ENCODE measurements at regions not wholly inside any gene's neighbourhood (a gene's known extent, or its start where the extent isn't known, plus 50 kb on each side); places are given as distances from the start of the nearest gene placed in this dataset.

DNA sequence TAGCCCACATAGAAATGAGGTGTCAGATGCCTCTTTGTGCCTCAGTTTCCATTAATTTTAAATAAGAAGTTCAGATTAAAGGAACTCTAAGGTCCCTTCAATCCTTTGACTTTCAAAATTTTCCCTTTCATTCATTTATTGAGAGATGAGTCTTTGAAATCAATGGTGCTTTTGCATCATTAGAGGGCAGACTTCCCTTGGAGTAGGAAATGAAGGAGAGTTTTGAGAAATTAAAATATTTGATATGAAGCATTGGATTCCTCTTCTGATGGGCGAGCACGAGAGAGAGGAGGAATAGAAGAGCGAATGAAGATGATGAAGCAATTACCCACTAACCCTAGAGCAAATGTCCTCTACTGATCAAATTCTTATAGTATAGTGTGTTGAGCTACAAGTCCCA is 105.7 kb downstream of the EDN1 start:
- H3K27ac Mint-ChIP-seq = no peak overlapping the region
- CTCF ChIA-PET = no interaction called here

GRCh38 chr6:12401200-12401599 is 111.0 kb downstream of the EDN1 start:
- CTCF ChIA-PET = no interaction called here
- no peak overlapping the region for H3K27ac Mint-ChIP-seq
- no peaks in the 10 kb centered on the region for H3K9me3 Mint-ChIP-seq
- DNase-seq = no peak
- peaks cover 8% of the 10 kb centered on the region for H3K27me3 Mint-ChIP-seq
- no peak overlapping the region for H3K4me3 Mint-ChIP-seq
- H3K36me3 Mint-ChIP-seq = no peaks in the 10 kb centered on the region
- H3K4me1 Mint-ChIP-seq = no peaks in the 10 kb centered on the region

More for the DNA sequence above, 105.7 kb downstream of the EDN1 start:
- no peak overlapping the region for H3K4me3 Mint-ChIP-seq
- H3K36me3 Mint-ChIP-seq = no peaks in the 10 kb centered on the region
- DNase-seq = no peak
- H3K9me3 Mint-ChIP-seq = no peaks in the 10 kb centered on the region
- peaks cover 5% of the 10 kb centered on the region for H3K27me3 Mint-ChIP-seq
- no peaks in the 10 kb centered on the region for H3K4me1 Mint-ChIP-seq

GRCh38 chr6:12403201-12403826 is 113.2 kb downstream of the EDN1 start:
- CTCF ChIA-PET = no interaction called here
- no peak overlapping the region for H3K4me3 Mint-ChIP-seq
- H3K36me3 Mint-ChIP-seq = no peaks in the 10 kb centered on the region
- no peak for DNase-seq
- no peak overlapping the region for H3K27ac Mint-ChIP-seq
- peaks cover 8% of the 10 kb centered on the region for H3K27me3 Mint-ChIP-seq
- H3K4me1 Mint-ChIP-seq = no peaks in the 10 kb centered on the region
- no peaks in the 10 kb centered on the region for H3K9me3 Mint-ChIP-seq

- no peak overlapping the region for H3K27ac Mint-ChIP-seq
- no peaks in the 10 kb centered on the region for H3K36me3 Mint-ChIP-seq
- H3K4me3 Mint-ChIP-seq = no peak overlapping the region
- no peak for DNase-seq
- H3K4me1 Mint-ChIP-seq = no peaks in the 10 kb centered on the region
- CTCF ChIA-PET = no interaction called here
- no peaks in the 10 kb centered on the region for H3K9me3 Mint-ChIP-seq
- H3K27me3 Mint-ChIP-seq = peaks cover 5% of the 10 kb centered on the region
Observed at GRCh38 chr6:12403947-12404647, 113.9 kb downstream of the EDN1 start.

DNA sequence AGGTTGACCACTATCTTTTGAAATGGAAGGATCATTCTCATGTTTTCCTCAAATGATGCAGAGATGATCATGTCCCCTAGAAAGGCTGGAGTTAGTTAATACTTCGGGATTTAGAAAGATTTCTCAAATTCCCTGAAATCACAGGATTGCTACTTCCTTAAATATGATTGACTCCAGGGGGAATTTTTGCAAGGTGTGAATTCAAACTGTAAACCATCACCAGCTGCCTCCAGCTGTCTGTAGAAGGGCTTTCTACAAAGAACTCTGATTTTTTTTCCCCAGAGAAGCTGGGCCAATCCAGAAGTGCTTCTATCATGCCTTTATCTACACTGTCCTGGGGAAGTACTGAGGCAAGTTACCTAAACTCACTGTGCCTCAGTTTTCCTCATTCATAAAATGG is 114.5 kb downstream of the EDN1 start:
- no peak for DNase-seq
- Mint-ChIP-seq H3K9me3 (no peaks in the 10 kb centered on the region), H3K27ac (no peak overlapping the region), H3K4me1 (no peaks in the 10 kb centered on the region), H3K27me3 (peaks cover 3% of the 10 kb centered on the region), H3K36me3 (no peaks in the 10 kb centered on the region), H3K4me3 (no peak overlapping the region)
- CTCF ChIA-PET = no interaction called here

DNA sequence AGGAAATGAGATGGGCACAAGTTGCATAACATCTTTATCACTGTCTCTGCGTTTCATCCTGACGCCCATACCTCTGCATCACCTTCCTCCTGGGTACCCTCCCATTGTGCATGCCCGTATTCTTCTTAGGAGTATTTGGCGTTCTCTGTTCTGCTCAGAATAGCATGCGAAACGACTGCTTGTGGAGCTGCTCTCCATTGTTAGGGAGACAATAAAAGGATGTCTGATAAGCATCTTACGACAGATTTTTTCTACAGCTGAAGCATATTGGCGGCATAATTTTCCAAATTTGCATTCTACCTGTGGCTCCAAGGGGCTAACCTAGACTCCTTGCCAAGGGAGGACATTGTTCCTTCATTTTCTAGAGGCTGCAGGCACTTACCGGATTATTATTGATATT is 118.6 kb downstream of the EDN1 start:
- Mint-ChIP-seq H3K36me3 (no peaks in the 10 kb centered on the region), H3K27ac (no peak overlapping the region), H3K4me3 (no peak overlapping the region), H3K9me3 (no peaks in the 10 kb centered on the region), H3K27me3 (peaks cover 3% of the 10 kb centered on the region), H3K4me1 (no peaks in the 10 kb centered on the region)
- no peak for DNase-seq
- CTCF ChIA-PET = no interaction called here

GRCh38 chr6:12410946-12411345 is 120.8 kb downstream of the EDN1 start:
- Mint-ChIP-seq H3K9me3 (no peaks in the 10 kb centered on the region), H3K36me3 (no peaks in the 10 kb centered on the region), H3K4me3 (no peak overlapping the region), H3K27ac (no peak overlapping the region), H3K4me1 (no peaks in the 10 kb centered on the region), H3K27me3 (no peaks in the 10 kb centered on the region)
- no peak for DNase-seq
- CTCF ChIA-PET = no interaction called here

DNA sequence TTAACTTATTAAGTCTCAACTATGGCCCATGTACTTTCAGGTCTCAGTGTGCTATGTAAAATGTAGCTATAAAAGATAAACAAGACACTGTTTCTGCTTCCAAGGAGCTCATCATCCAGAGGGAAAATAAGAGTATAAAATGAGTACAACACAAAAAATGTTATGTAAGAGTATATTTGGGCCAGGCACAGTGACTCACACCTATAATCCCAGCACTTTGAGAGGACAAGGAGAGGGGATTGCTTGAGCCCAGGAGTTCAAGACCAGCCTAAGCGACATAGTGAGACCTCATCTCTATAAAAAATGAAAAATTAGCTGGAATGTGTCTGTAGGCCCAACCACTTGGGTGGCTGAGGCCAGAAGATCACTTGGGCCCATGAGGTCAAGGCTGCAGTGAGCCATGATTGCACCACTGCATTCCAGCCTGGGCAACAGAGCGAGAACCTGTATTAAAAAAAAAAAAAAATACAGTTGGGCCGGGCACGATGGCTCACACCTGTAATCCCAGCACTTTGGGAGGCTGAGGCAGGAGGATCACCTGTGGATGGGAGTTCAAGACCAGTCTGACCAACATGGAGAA is 124.0 kb downstream of the EDN1 start:
- H3K36me3 Mint-ChIP-seq = no peaks in the 10 kb centered on the region
- no peak overlapping the region for H3K27ac Mint-ChIP-seq
- CTCF ChIA-PET = no interaction called here
- no peaks in the 10 kb centered on the region for H3K9me3 Mint-ChIP-seq
- H3K4me1 Mint-ChIP-seq = no peaks in the 10 kb centered on the region
- DNase-seq = no peak
- no peak overlapping the region for H3K4me3 Mint-ChIP-seq
- H3K27me3 Mint-ChIP-seq = no peaks in the 10 kb centered on the region

DNA sequence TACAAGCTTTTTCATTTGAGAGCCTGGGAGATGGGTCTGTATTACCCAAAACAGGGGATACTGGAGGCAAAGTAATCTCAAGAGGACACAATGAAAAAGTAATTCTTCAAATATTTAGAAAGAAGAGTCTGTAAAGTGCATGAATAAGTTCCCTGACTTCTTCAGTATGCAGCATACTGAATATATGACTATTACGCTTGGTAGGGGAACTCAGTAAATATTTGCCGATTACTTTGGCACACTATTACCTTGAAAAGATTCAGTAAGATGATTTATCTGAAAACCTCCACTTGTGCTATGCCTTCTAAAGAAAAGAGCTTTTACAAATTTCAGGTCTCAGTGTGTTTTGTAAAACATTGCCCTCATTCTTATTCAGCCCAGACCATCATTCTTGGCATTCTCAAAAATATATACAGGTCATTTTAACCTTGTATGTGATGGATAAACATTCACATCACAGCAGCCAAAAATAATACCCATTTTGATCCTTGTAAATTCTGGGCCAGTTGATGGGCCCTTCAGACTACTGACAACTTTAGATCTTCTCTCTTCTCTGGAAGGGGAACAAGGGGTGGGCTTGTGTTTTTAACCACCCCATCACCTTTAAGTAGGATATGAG is 125.9 kb downstream of the EDN1 start:
- H3K4me3 Mint-ChIP-seq = no peak overlapping the region
- H3K9me3 Mint-ChIP-seq = no peaks in the 10 kb centered on the region
- H3K27ac Mint-ChIP-seq = no peak overlapping the region

DNA sequence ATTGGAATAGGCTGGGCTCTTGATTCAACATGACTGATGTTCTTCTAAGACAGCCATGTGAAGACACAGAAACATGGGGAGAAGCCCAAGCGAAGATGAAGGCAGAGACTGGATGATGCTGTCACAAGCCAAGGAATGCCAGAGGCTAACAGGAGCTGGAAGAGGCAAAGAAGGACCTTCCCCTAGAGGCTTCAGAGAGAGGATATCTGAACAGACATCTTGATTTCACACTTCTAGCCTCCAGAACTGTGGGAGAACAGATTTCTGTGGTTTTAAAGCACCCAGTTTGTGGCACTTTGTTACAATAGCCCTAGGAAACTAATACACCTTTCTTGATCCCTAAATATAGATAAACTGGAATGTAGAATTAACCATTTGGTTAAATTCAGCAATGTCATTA is 127.0 kb downstream of the EDN1 start:
- no peaks in the 10 kb centered on the region for H3K4me1 Mint-ChIP-seq
- no peaks in the 10 kb centered on the region for H3K9me3 Mint-ChIP-seq
- CTCF ChIA-PET = no interaction called here
- no peak overlapping the region for H3K27ac Mint-ChIP-seq
- H3K4me3 Mint-ChIP-seq = no peak overlapping the region
- H3K27me3 Mint-ChIP-seq = no peaks in the 10 kb centered on the region
- no peaks in the 10 kb centered on the region for H3K36me3 Mint-ChIP-seq
- no peak for DNase-seq

More for the DNA sequence above, 125.9 kb downstream of the EDN1 start:
- DNase-seq = no peak
- Mint-ChIP-seq H3K27me3 (no peaks in the 10 kb centered on the region), H3K4me1 (no peaks in the 10 kb centered on the region), H3K36me3 (no peaks in the 10 kb centered on the region)
- CTCF ChIA-PET = no interaction called here

GRCh38 chr6:12418946-12419345 is 128.8 kb downstream of the EDN1 start:
- H3K27ac Mint-ChIP-seq = no peak overlapping the region
- no peaks in the 10 kb centered on the region for H3K36me3 Mint-ChIP-seq
- CTCF ChIA-PET = no interaction called here
- H3K27me3 Mint-ChIP-seq = no peaks in the 10 kb centered on the region
- H3K9me3 Mint-ChIP-seq = no peaks in the 10 kb centered on the region
- no peaks in the 10 kb centered on the region for H3K4me1 Mint-ChIP-seq
- DNase-seq = no peak
- no peak overlapping the region for H3K4me3 Mint-ChIP-seq

DNA sequence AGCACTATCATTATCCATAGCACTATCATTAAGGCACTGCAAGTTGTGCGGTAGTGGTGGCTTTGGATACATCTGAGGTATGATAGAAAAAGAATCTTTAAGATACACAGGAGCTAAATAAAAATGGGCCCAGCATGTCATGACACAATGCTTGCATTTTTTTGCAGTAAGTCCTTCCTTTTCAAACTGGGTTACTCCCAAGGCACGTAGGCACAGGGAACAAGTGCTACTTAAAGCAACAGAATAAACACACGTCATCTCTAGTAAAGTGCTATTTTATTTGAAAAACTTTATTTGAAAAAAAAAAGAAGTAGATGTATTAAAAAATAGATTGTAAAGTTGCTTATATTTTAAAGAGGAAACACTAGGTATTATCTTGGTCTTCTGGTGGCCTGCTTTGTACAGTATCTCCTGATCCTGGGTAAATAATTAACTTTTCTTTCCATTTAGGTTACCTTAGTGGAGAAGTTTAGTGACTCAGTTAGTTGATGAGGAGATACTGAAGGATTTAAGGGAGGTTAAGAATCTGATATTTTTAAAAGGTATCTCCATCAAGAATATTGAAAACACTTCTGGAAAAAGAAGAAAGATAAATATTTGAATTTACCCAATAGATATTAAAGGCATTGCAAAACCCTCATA is 129.6 kb downstream of the EDN1 start:
- Mint-ChIP-seq H3K9me3 (no peaks in the 10 kb centered on the region), H3K4me3 (no peak overlapping the region), H3K27me3 (no peaks in the 10 kb centered on the region), H3K4me1 (no peaks in the 10 kb centered on the region), H3K27ac (no peak overlapping the region), H3K36me3 (no peaks in the 10 kb centered on the region)
- CTCF ChIA-PET = no interaction called here
- DNase-seq = no peak

- no peaks in the 10 kb centered on the region for H3K27me3 Mint-ChIP-seq
- H3K36me3 Mint-ChIP-seq = no peaks in the 10 kb centered on the region
- H3K27ac Mint-ChIP-seq = no peak overlapping the region
- H3K9me3 Mint-ChIP-seq = no peaks in the 10 kb centered on the region
- DNase-seq = no peak
- CTCF ChIA-PET = no interaction called here
- H3K4me1 Mint-ChIP-seq = no peaks in the 10 kb centered on the region
- no peak overlapping the region for H3K4me3 Mint-ChIP-seq
Observed at GRCh38 chr6:12420626-12421025, 130.5 kb downstream of the EDN1 start.

GRCh38 chr6:12421596-12421995 is 131.4 kb downstream of the EDN1 start:
- CTCF ChIA-PET = no interaction called here
- no peak for DNase-seq
- no peaks in the 10 kb centered on the region for H3K4me1 Mint-ChIP-seq
- H3K27ac Mint-ChIP-seq = no peak overlapping the region
- H3K9me3 Mint-ChIP-seq = no peaks in the 10 kb centered on the region
- H3K36me3 Mint-ChIP-seq = no peaks in the 10 kb centered on the region
- H3K4me3 Mint-ChIP-seq = no peak overlapping the region
- no peaks in the 10 kb centered on the region for H3K27me3 Mint-ChIP-seq

- DNase-seq = no peak
- no peaks in the 10 kb centered on the region for H3K27me3 Mint-ChIP-seq
- H3K9me3 Mint-ChIP-seq = no peaks in the 10 kb centered on the region
- CTCF ChIA-PET = no interaction called here
- H3K4me3 Mint-ChIP-seq = no peak overlapping the region
- H3K27ac Mint-ChIP-seq = no peak overlapping the region
- H3K4me1 Mint-ChIP-seq = no peaks in the 10 kb centered on the region
- H3K36me3 Mint-ChIP-seq = no peaks in the 10 kb centered on the region
Observed at GRCh38 chr6:12422848-12423247, 132.7 kb downstream of the EDN1 start.

Data from activated naive CD4-positive, alpha-beta T cell treated with anti-CD3 and anti-CD28 coated beads, Interleukin-2, amount 10 ng/mL, durations not matched to agents 7 days and 5 days (primary cell).